ENCODE measurements at regions not wholly inside any gene's neighbourhood (a gene's known extent, or its start where the extent isn't known, plus 50 kb on each side); places are given as distances from the start of the nearest gene placed in this dataset.

GRCh38 chr15:97081666-97082226, 751.2 kb downstream of the NR2F2 start:
- TF ChIP-seq CTCF (IDR thresholded peaks at IDR 0.05; ENCODE audit: low read depth, low read length, missing control alignments), result no peak
- H3K4me3 ChIP-seq (replicated peaks; ENCODE audit: low read depth, low read length), result no peak overlapping the region
- no peak for DNase-seq (ENCODE audit: extremely low read depth, low read depth)

- DNase-seq (ENCODE audit: extremely low read depth, low read depth), result no peak
- no peak overlapping the region for H3K4me3 ChIP-seq (replicated peaks; ENCODE audit: low read depth, low read length)
- TF ChIP-seq CTCF (IDR thresholded peaks at IDR 0.05; ENCODE audit: low read depth, low read length, missing control alignments), result no peak
These were observed 752.3 kb downstream of the NR2F2 start for GRCh38 chr15:97082830-97083229.

- TF ChIP-seq CTCF (IDR thresholded peaks at IDR 0.05; ENCODE audit: low read depth, low read length, missing control alignments), result no peak
- DNase-seq (ENCODE audit: extremely low read depth, low read depth), result no peak
- no peak overlapping the region for H3K4me3 ChIP-seq (replicated peaks; ENCODE audit: low read depth, low read length)
These were observed 754.1 kb downstream of the NR2F2 start for GRCh38 chr15:97084650-97085049.

- no peak for TF ChIP-seq CTCF (IDR thresholded peaks at IDR 0.05; ENCODE audit: low read depth, low read length, missing control alignments)
- no peak overlapping the region for H3K4me3 ChIP-seq (replicated peaks; ENCODE audit: low read depth, low read length)
These were observed 755.2 kb downstream of the NR2F2 start for GRCh38 chr15:97085731-97086130.

GRCh38 chr15:97087006-97087741, 756.7 kb downstream of the NR2F2 start:
- no peak for TF ChIP-seq CTCF (IDR thresholded peaks at IDR 0.05; ENCODE audit: low read depth, low read length, missing control alignments)
- no peak overlapping the region for H3K4me3 ChIP-seq (replicated peaks; ENCODE audit: low read depth, low read length)
- DNase-seq (ENCODE audit: extremely low read depth, low read depth), result no peak

More at GRCh38 chr15:97085731-97086130, 755.2 kb downstream of the NR2F2 start:
- no peak for DNase-seq (ENCODE audit: extremely low read depth, low read depth)

GRCh38 chr15:97091093-97091492, 760.6 kb downstream of the NR2F2 start:
- TF ChIP-seq CTCF (IDR thresholded peaks at IDR 0.05; ENCODE audit: low read depth, low read length, missing control alignments), result no peak
- no peak overlapping the region for H3K4me3 ChIP-seq (replicated peaks; ENCODE audit: low read depth, low read length)
- DNase-seq (ENCODE audit: extremely low read depth, low read depth), result no peak

All from HFF-Myc (cell line).